SK-N-SH (cell line): ENCODE measurements at regions not wholly inside any gene's neighbourhood (a gene's known extent, or its start where the extent isn't known, plus 50 kb on each side); places are given as distances from the start of the nearest gene placed in this dataset.

Experiments
- CTCF ChIA-PET: fragments of 300-600, 350-600 bp; formaldehyde crosslinking; extraction: SDS; loops from one replicate; lab custom pipeline; 2021; lab: Yijun Ruan, JAX
- POLR2A ChIA-PET: fragments of 350-600 bp; sonication (Branson Sonifier 250); formaldehyde crosslinking; extraction: SDS; loops from one replicate; lab custom pipeline; 2020; ENCODE audit warnings: antibody characterized with exemption, inconsistent platforms; lab: Yijun Ruan, JAX
- DNase-seq: peaks from one replicate; pipeline ENCODE4 v3.0.0; 2012
- H2AFZ ChIP-seq: fragments of 200-600 bp; sonication (generic); 2 replicates; pipeline ENCODE4 v1.8.1; 2016; ENCODE audit warnings: antibody characterized with exemption, mild to moderate bottlenecking, low read depth
- H3F3A ChIP-seq: fragments of 200-600 bp; sonication (generic); replicated peaks from 2 replicates; pipeline ENCODE3; 2016; ENCODE audit warnings: antibody characterized with exemption, mild to moderate bottlenecking; ENCODE audit not compliant: insufficient read depth
- H3K27ac ChIP-seq, 2 experiments: fragments of 200-500 bp in 1 of 2; fragments of 200-600 bp in 1 of 2; sonication (Bioruptor generic) in 1 of 2; sonication (generic), shearing (Covaris generic) in 1 of 2; 2 replicates each; pipeline versions ENCODE4 v1.5.1 to v1.6.1; 2014 to 2016; ENCODE audit warnings: low read depth in 2 of 2, inconsistent platforms in 1 of 2, low read length in 1 of 2, mild to moderate bottlenecking in 1 of 2, mixed read lengths in 1 of 2
- H3K27me3 ChIP-seq: fragments of 200-600 bp; sonication (generic), shearing (Covaris generic); 2 replicates; pipeline ENCODE4 v1.6.1; 2016; ENCODE audit warnings: mixed run types; ENCODE audit not compliant: insufficient read depth
- H3K36me3 ChIP-seq, 2 experiments: fragments of 200-500 bp in 1 of 2; fragments of 200-600 bp in 1 of 2; sonication (Bioruptor generic) in 1 of 2; sonication (generic) in 1 of 2; replicated peaks in 1 of 2; 2 replicates each; pipeline versions ENCODE3 to v1.5.1; 2014 to 2016; ENCODE audit warnings: low read length in 1 of 2, mild to moderate bottlenecking in 1 of 2; ENCODE audit not compliant: insufficient read depth in 2 of 2, control insufficient read depth in 1 of 2
- H3K4me1 ChIP-seq, 2 experiments: fragments of 200-500 bp in 1 of 2; fragments of 200-600 bp in 1 of 2; sonication (Bioruptor generic) in 1 of 2; sonication (generic), shearing (Covaris generic) in 1 of 2; 2 replicates each; pipeline versions ENCODE4 v1.5.1 to v1.6.1; 2014 to 2016; ENCODE audit warnings: low read depth in 1 of 2, low read length in 1 of 2, mixed run types in 1 of 2; ENCODE audit not compliant: insufficient read depth in 2 of 2, control insufficient read depth in 1 of 2
- H3K4me2 ChIP-seq: fragments of 200-600 bp; sonication (generic), shearing (Covaris generic); 2 replicates; pipeline ENCODE4 v1.6.1; 2017; ENCODE audit warnings: mixed run types
- H3K4me3 ChIP-seq, 2 experiments: fragments of 200-500 bp in 1 of 2; fragments of 200-600 bp in 1 of 2; sonication (Bioruptor generic) in 1 of 2; sonication (generic), shearing (Covaris generic) in 1 of 2; 2 replicates each; pipeline versions ENCODE4 v1.5.1 to v1.8.1; 2014 to 2016; ENCODE audit warnings: low read depth in 2 of 2, inconsistent platforms in 1 of 2, low read length in 1 of 2, mild to moderate bottlenecking in 1 of 2, mixed read lengths in 1 of 2, moderate library complexity in 1 of 2
- H3K79me2 ChIP-seq: fragments of 200-600 bp; sonication (generic); 2 replicates; pipeline ENCODE4 v1.8.1; 2017; ENCODE audit warnings: mild to moderate bottlenecking; ENCODE audit not compliant: insufficient read depth
- H3K9ac ChIP-seq: fragments of 200-600 bp; sonication (generic); 2 replicates; pipeline ENCODE4 v1.6.1; 2017; ENCODE audit warnings: mixed run types
- H3K9me2 ChIP-seq: fragments of 200-600 bp; sonication (generic); 2 replicates; pipeline ENCODE4 v1.6.1; 2017; ENCODE audit warnings: mixed run types
- H3K9me3 ChIP-seq: fragments of 200-600 bp; sonication (generic); 2 replicates; pipeline ENCODE4 v1.6.1; 2017; ENCODE audit warnings: mixed run types, mild to moderate bottlenecking, moderate library complexity
- H4K20me1 ChIP-seq: fragments of 200-600 bp; sonication (generic); 2 replicates; pipeline ENCODE4 v1.6.1; 2017; ENCODE audit warnings: mild to moderate bottlenecking, mixed run types; ENCODE audit not compliant: insufficient read depth
- CHD2 ChIP-seq: fragments of 150-350 bp; IDR thresholded peaks from 2 replicates; pipeline ENCODE4 v1.6.1; 2018; ENCODE audit warnings: low read length; ENCODE audit not compliant: partially characterized antibody
- CTCF ChIP-seq: fragments of 200-600 bp; sonication (generic); IDR thresholded peaks from 2 replicates; pipeline ENCODE4 v1.6.1; 2017; ENCODE audit warnings: antibody characterized with exemption, mild to moderate bottlenecking, moderate library complexity
- FOSL2 ChIP-seq: IDR thresholded peaks from 2 replicates; pipeline ENCODE4 v1.4.0; 2012; ENCODE audit warnings: low read depth, mild to moderate bottlenecking, moderate library complexity, borderline replicate concordance
- FOXJ3 ChIP-seq: sonication (generic); formaldehyde crosslinking; IDR thresholded peaks from 2 replicates; pipeline ENCODE4 v1.5.1; 2020; ENCODE audit warnings: mild to moderate bottlenecking, missing genetic modification reagents
- FOXM1 ChIP-seq: IDR thresholded peaks from 2 replicates; pipeline ENCODE4 v1.4.0; 2012; ENCODE audit warnings: low read depth, mild to moderate bottlenecking
- GABPA ChIP-seq: IDR thresholded peaks from 2 replicates; pipeline ENCODE4 v1.4.0; 2012; ENCODE audit warnings: low read depth, mild to moderate bottlenecking
- IRF3 ChIP-seq: fragments of 150-350 bp; IDR thresholded peaks from 2 replicates; pipeline ENCODE4 v1.6.1; 2016; ENCODE audit warnings: mild to moderate bottlenecking, low read depth, low read length
- MAX ChIP-seq: IDR thresholded peaks from 2 replicates; pipeline ENCODE4 v1.4.0; 2012; ENCODE audit warnings: low read depth
- MEF2A ChIP-seq: IDR thresholded peaks from 2 replicates; pipeline ENCODE4 v1.4.0; 2012; ENCODE audit warnings: low read depth, borderline replicate concordance
- MXI1 ChIP-seq: IDR thresholded peaks from 2 replicates; pipeline ENCODE4 v1.6.1; 2012; ENCODE audit warnings: mild to moderate bottlenecking, low read depth, low read length, improper control_type of control experiment
- NFIC ChIP-seq: IDR thresholded peaks from 2 replicates; pipeline ENCODE4 v1.4.0; 2012; ENCODE audit warnings: borderline replicate concordance
- NRF1 ChIP-seq: IDR thresholded peaks from 2 replicates; pipeline ENCODE4 v1.6.1; 2012; ENCODE audit warnings: low read depth, mild to moderate bottlenecking, low read length
- POLR2AphosphoS5 ChIP-seq: IDR thresholded peaks from 2 replicates; pipeline ENCODE4 v1.6.1; 2012; ENCODE audit warnings: low read depth, low read length
- RAD21 ChIP-seq: IDR thresholded peaks from 2 replicates; pipeline ENCODE4 v1.6.1; 2012; ENCODE audit warnings: mild to moderate bottlenecking, low read length
- RXRA ChIP-seq: IDR thresholded peaks from 2 replicates; pipeline ENCODE4 v1.4.0; 2012; ENCODE audit warnings: low read depth, mild to moderate bottlenecking, borderline replicate concordance
- SMC3 ChIP-seq: IDR thresholded peaks from 2 replicates; pipeline ENCODE4 v1.6.1; 2012; ENCODE audit warnings: low read depth, low read length, improper control_type of control experiment
- TCF12 ChIP-seq: IDR thresholded peaks from 2 replicates; pipeline ENCODE4 v1.4.0; 2012
- USF2 ChIP-seq: fragments of 150-350 bp; IDR thresholded peaks from 2 replicates; pipeline ENCODE4 v1.6.1; 2017; ENCODE audit warnings: antibody characterized with exemption, low read length, low read depth, borderline replicate concordance
- ZBTB33 ChIP-seq: IDR thresholded peaks from 2 replicates; pipeline ENCODE4 v1.4.0; 2012; ENCODE audit warnings: low read depth, borderline replicate concordance
- WGBS: methylation state at CpG from one replicate; pipeline ENCODE4 v1.1.6; 2017; ENCODE audit warnings: low lambda C conversion rate; 5-methylcytosine and 5-hydroxymethylcytosine counted together

GRCh38 chr12:60066655-60067054, 470.8 kb downstream of the SLC16A7 start (continued):
- no peak for TF ChIP-seq CHD2
- TF ChIP-seq FOXJ3 (CRISPR knock-in tag): no peak

GRCh38 chr12:60070552-60070951, 474.7 kb downstream of the SLC16A7 start:
- H3K9ac ChIP-seq: no peak overlapping the region
- no peaks in the 10 kb centered on the region for H3K9me2 ChIP-seq
- no peaks in the 10 kb centered on the region for H4K20me1 ChIP-seq
- no peak for DNase-seq
- H3K27ac ChIP-seq: no peak overlapping the region
- no peak overlapping the region for H3K4me3 ChIP-seq
- no peaks in the 10 kb centered on the region for H3K9me3 ChIP-seq
- no peak overlapping the region for H2AFZ ChIP-seq
- H3K36me3 ChIP-seq: no peaks in the 10 kb centered on the region
- TF ChIP-seq GABPA (no peak), NFIC (no peak), FOSL2 (no peak), FOXM1 (no peak), MEF2A (no peak), USF2 (no peak), RAD21 (no peak), NRF1 (no peak), FOXJ3 (CRISPR knock-in tag) (no peak), RXRA (no peak), MAX (no peak), CTCF (no peak), TCF12 (no peak)
- ChIA-PET POLR2A (no interaction called here), CTCF (interaction anchor here (0.6 kb wide), 1 partner anchor 11 kb away, joined by 3 read pairs; no protein-coding TSS in a partner anchor)
- WGBS: 6% methylated on average over 1 of the region's 1 CpG
- no peaks in the 10 kb centered on the region for H3K27me3 ChIP-seq
- H3K4me2 ChIP-seq: no peak overlapping the region
- H3K4me1 ChIP-seq: no peaks in the 10 kb centered on the region
- H3F3A ChIP-seq: no peaks in the 10 kb centered on the region
- H3K79me2 ChIP-seq: no peaks in the 10 kb centered on the region

- H3F3A ChIP-seq: no peaks in the 10 kb centered on the region
- DNase-seq: no peak
- no peak for TF ChIP-seq IRF3
- no peak for TF ChIP-seq CTCF
- no peak for TF ChIP-seq FOSL2
- no peak for TF ChIP-seq RXRA
- no peak for TF ChIP-seq TCF12
- TF ChIP-seq NFIC: no peak
- no peak for TF ChIP-seq MXI1
- TF ChIP-seq SMC3: no peak
- TF ChIP-seq POLR2AphosphoS5: no peak
- no peak for TF ChIP-seq ZBTB33
These were observed 475.9 kb downstream of the SLC16A7 start for GRCh38 chr12:60071759-60072191.

More at GRCh38 chr12:60071759-60072191, 475.9 kb downstream of the SLC16A7 start:
- Histone ChIP-seq H3K4me3 (no peak overlapping the region), H4K20me1 (no peaks in the 10 kb centered on the region), H3K9ac (no peak overlapping the region), H3K4me1 (no peaks in the 10 kb centered on the region), H3K27ac (no peak overlapping the region), H2AFZ (no peak overlapping the region), H3K79me2 (no peaks in the 10 kb centered on the region), H3K9me2 (no peaks in the 10 kb centered on the region), H3K36me3 (no peaks in the 10 kb centered on the region), H3K9me3 (no peaks in the 10 kb centered on the region), H3K27me3 (no peaks in the 10 kb centered on the region), H3K4me2 (no peak overlapping the region)
- WGBS: 0% methylated on average over 2 of the region's 2 CpGs
- ChIA-PET POLR2A (no interaction called here), CTCF (interaction anchor here (0.9 kb wide), 1 partner anchor 14 kb away, joined by 3 read pairs; no protein-coding TSS in a partner anchor)
